Stomach (tissue), 4 donors: ENCODE measurements at regions not wholly inside any gene's neighbourhood (a gene's known extent, or its start where the extent isn't known, plus 50 kb on each side); places are given as distances from the start of the nearest gene placed in this dataset.

Source experiments
- CTCF ChIP-seq, 7 experiments: fragments of 450-650 bp in 4 of 7; fragments of 200-600 bp in 3 of 7; sonication (generic) in 3 of 7; IDR thresholded peaks; one replicate each; pipeline ENCODE4 v1.5.1; 2016 to 2019; ENCODE audit warnings: antibody characterized with exemption in 7 of 7, control low read depth in 2 of 7, mild to moderate bottlenecking in 1 of 7
- EP300 ChIP-seq: sonication (generic); formaldehyde crosslinking; IDR thresholded peaks from one replicate; pipeline ENCODE4 v1.6.1; 2017; ENCODE audit warnings: antibody characterized with exemption

DNA sequence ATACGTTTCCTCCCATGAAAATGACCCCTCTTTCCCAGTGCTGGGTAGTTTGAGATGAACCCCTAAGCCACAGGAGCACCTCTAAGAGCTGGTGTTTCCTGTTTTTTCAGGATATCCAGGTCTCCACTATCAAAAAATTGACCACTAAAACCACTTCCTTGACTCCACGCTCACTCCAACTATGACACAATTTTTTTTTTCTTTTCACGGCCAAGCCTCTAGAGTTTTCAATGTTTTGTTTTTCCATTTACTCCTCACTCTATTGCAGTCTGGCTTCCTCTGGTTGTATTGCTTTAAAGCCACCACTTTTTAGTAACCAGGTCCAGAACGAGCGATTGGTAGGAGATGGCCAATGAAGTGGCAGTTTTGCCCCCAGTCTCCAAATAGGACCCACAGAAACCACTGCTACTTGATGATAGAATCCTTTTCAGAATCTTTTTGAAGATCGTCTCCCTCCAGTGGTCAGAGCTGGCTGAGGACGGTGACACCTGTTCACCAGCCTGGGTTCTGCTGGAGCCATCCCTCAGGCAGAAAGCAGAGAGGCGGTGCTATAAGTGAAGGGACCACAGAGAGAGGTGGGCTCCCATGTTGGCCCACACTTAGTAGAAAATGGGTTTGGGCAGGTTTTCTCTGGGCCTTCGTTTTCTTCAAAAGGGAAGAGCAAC lies 454.4 kb downstream of the VRK1 start:
- TF ChIP-seq CTCF (IDR thresholded peaks at IDR 0.05) (no peak), EP300 (no peak)
